ENCODE measurements at regions not wholly inside any gene's neighbourhood (a gene's known extent, or its start where the extent isn't known, plus 50 kb on each side); places are given as distances from the start of the nearest gene placed in this dataset.

DNA sequence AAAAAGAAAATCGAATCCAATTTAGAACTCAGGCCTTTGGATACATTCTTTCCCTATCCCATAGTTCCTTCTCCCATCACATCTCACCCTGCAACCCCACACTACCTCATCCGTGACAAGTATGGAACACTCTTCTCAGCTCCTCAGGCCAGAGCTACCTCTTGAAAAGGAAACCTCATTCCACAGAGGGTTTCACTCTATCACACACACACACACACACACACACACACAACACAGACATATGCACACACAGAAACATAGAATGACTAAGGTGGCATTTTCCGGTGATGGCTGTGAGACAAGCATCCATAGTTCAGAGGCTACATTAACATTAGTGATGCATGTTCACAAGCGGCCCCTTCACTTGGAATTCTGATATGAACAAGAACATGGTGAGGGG is 122.0 kb upstream of the HES1 start:
- no peak for TF ChIP-seq EZH2 (IDR thresholded peaks at IDR 0.05; ENCODE audit: borderline replicate concordance, low read depth, low read length, severe bottlenecking)
- TF ChIP-seq, protein P1, sequence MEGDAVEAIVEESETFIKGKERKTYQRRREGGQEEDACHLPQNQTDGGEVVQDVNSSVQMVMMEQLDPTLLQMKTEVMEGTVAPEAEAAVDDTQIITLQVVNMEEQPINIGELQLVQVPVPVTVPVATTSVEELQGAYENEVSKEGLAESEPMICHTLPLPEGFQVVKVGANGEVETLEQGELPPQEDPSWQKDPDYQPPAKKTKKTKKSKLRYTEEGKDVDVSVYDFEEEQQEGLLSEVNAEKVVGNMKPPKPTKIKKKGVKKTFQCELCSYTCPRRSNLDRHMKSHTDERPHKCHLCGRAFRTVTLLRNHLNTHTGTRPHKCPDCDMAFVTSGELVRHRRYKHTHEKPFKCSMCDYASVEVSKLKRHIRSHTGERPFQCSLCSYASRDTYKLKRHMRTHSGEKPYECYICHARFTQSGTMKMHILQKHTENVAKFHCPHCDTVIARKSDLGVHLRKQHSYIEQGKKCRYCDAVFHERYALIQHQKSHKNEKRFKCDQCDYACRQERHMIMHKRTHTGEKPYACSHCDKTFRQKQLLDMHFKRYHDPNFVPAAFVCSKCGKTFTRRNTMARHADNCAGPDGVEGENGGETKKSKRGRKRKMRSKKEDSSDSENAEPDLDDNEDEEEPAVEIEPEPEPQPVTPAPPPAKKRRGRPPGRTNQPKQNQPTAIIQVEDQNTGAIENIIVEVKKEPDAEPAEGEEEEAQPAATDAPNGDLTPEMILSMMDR (IDR thresholded peaks at IDR 0.05; ENCODE audit: borderline replicate concordance, extremely low read depth, low read length, poor library complexity, severe bottlenecking) = no peak
- no peak overlapping the region for H2AFZ ChIP-seq (ENCODE audit: low read depth, low read length)
- H4K20me1 ChIP-seq (ENCODE audit: insufficient read depth, low read length) = no peaks in the 10 kb centered on the region
- no peaks in the 10 kb centered on the region for H3K79me2 ChIP-seq (ENCODE audit: insufficient read depth, low read length)
- H3K4me2 ChIP-seq (ENCODE audit: insufficient read depth, low read length) = no peak overlapping the region
- no peaks in the 10 kb centered on the region for H3K36me3 ChIP-seq (ENCODE audit: insufficient read depth, low read length)
- no peaks in the 10 kb centered on the region for H3K4me1 ChIP-seq (ENCODE audit: insufficient read depth, low read length)
- H3K9ac ChIP-seq (ENCODE audit: low read depth, low read length) = no peak overlapping the region
- H3K4me3 ChIP-seq (ENCODE audit: low read depth in 1 of 2, low read length in 2 of 2) = no peak overlapping the region
- H3K27me3 ChIP-seq (ENCODE audit: insufficient read depth, low read length, poor library complexity) = peaks cover 17% of the 10 kb centered on the region
- no peak overlapping the region for H3K27ac ChIP-seq (ENCODE audit: low read length)
- no peaks in the 10 kb centered on the region for H3K9me3 ChIP-seq (ENCODE audit: insufficient read depth, low read length, severe bottlenecking)
- ATAC-seq (ENCODE audit: insufficient read depth, low read depth) = no peak
- DNase-seq = no peak

DNA sequence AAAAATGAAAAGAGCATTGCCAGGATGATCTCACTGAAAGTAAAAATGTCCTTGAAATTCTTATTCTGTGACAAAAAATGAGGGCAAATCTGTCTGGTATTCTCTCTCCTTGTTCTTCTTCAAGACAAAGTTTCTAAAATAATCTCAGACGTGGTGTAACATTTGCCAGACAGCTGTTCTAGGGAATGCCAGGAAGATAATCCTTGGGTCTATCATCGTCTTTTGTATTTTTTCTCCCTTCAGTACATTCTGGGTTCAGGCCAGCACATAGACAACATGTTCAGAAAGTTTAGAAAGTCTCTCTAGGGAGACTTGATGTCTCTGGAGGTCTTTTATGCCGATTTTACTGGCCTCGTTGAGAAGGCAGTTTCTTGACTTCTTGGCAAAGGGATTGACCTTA is 121.2 kb upstream of the HES1 start:
- no peak overlapping the region for H3K4me3 ChIP-seq (ENCODE audit: low read depth in 1 of 2, low read length in 2 of 2)
- H3K4me1 ChIP-seq (ENCODE audit: insufficient read depth, low read length) = no peaks in the 10 kb centered on the region
- ATAC-seq (ENCODE audit: insufficient read depth, low read depth) = no peak
- H3K9me3 ChIP-seq (ENCODE audit: insufficient read depth, low read length, severe bottlenecking) = no peaks in the 10 kb centered on the region
- H2AFZ ChIP-seq (ENCODE audit: low read depth, low read length) = no peak overlapping the region
- H4K20me1 ChIP-seq (ENCODE audit: insufficient read depth, low read length) = no peaks in the 10 kb centered on the region
- no peak for DNase-seq
- no peaks in the 10 kb centered on the region for H3K36me3 ChIP-seq (ENCODE audit: insufficient read depth, low read length)
- peaks cover 12% of the 10 kb centered on the region for H3K27me3 ChIP-seq (ENCODE audit: insufficient read depth, low read length, poor library complexity)
- no peak overlapping the region for H3K9ac ChIP-seq (ENCODE audit: low read depth, low read length)
- TF ChIP-seq, protein P1 (IDR thresholded peaks at IDR 0.05; ENCODE audit: borderline replicate concordance, extremely low read depth, low read length, poor library complexity, severe bottlenecking) = no peak
- TF ChIP-seq EZH2 (IDR thresholded peaks at IDR 0.05; ENCODE audit: borderline replicate concordance, low read depth, low read length, severe bottlenecking) = no peak
- H3K4me2 ChIP-seq (ENCODE audit: insufficient read depth, low read length) = no peak overlapping the region
- no peak overlapping the region for H3K27ac ChIP-seq (ENCODE audit: low read length)
- H3K79me2 ChIP-seq (ENCODE audit: insufficient read depth, low read length) = no peaks in the 10 kb centered on the region

DNA sequence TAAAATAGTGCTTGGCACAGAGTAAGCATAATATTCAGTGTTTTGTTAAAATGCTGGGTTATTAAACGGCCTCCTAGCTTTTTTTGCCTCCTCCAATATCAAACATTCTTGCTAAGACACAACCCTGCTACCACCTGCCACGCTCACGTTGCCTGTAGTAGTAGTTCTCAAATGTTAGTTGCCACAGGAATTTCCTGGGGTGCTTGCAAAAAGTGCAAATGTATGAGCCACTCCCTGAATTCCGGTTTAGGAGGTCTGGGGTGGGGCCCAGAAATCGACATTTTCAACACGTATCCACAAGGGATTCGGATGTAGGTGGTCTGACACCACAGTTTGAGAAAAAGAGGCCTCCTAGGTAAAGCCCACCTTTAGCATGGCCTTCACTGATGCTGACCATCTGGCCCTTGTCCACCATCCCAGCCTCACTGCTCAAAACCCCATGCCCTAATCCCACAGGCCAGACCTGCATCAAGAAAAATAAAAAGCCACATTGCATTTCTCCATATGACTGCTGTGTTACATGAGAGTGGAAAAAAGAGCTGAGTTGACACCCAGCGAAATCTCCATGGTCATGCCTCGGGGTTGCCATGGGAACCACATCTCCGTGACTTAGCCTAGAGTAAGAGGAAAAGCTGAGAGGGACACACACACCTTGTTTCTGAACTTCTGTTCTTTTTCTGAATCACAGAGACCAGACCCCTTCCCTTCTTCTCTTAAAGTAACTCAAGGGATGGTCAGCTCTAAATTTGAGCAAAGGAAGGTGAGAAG is 116.4 kb upstream of the HES1 start:
- H2AFZ ChIP-seq (ENCODE audit: low read depth, low read length) = no peak overlapping the region
- no peaks in the 10 kb centered on the region for H3K4me1 ChIP-seq (ENCODE audit: insufficient read depth, low read length)
- no peak for TF ChIP-seq EZH2 (IDR thresholded peaks at IDR 0.05; ENCODE audit: borderline replicate concordance, low read depth, low read length, severe bottlenecking)
- TF ChIP-seq, protein P1 (IDR thresholded peaks at IDR 0.05; ENCODE audit: borderline replicate concordance, extremely low read depth, low read length, poor library complexity, severe bottlenecking) = no peak
- H3K27me3 ChIP-seq (ENCODE audit: insufficient read depth, low read length, poor library complexity) = no peaks in the 10 kb centered on the region
- no peak overlapping the region for H3K9ac ChIP-seq (ENCODE audit: low read depth, low read length)
- H3K36me3 ChIP-seq (ENCODE audit: insufficient read depth, low read length) = no peaks in the 10 kb centered on the region
- H3K27ac ChIP-seq (ENCODE audit: low read length) = no peak overlapping the region
- DNase-seq = no peak
- H3K4me3 ChIP-seq (ENCODE audit: low read depth in 1 of 2, low read length in 2 of 2) = no peak overlapping the region
- H3K9me3 ChIP-seq (ENCODE audit: insufficient read depth, low read length, severe bottlenecking) = no peaks in the 10 kb centered on the region
- no peaks in the 10 kb centered on the region for H3K79me2 ChIP-seq (ENCODE audit: insufficient read depth, low read length)
- no peaks in the 10 kb centered on the region for H4K20me1 ChIP-seq (ENCODE audit: insufficient read depth, low read length)
- ATAC-seq (ENCODE audit: insufficient read depth, low read depth) = no peak
- no peak overlapping the region for H3K4me2 ChIP-seq (ENCODE audit: insufficient read depth, low read length)
